OCI-LY1 (cell line): ENCODE measurements at regions not wholly inside any gene's neighbourhood (a gene's known extent, or its start where the extent isn't known, plus 50 kb on each side); places are given as distances from the start of the nearest gene placed in this dataset.

ENCODE experiments used
- EZH2 ChIP-seq: fragments of 200-600 bp; sonication (generic), shearing (Covaris generic); IDR thresholded peaks from 2 replicates; pipeline ENCODE4 v1.8.0; 2017; ENCODE audit warnings: borderline replicate concordance, mixed run types, mild to moderate bottlenecking, antibody characterized with exemption, low read length, moderate library complexity, mixed read lengths
- TF ChIP-seq, protein P1 (sequence below): fragments of 200-600 bp; sonication (generic), shearing (Covaris generic); IDR thresholded peaks from 2 replicates; pipeline ENCODE4 v1.5.1; 2017; ENCODE audit warnings: mild to moderate bottlenecking, antibody characterized with exemption, low read length, moderate library complexity, mixed read lengths

DNA sequence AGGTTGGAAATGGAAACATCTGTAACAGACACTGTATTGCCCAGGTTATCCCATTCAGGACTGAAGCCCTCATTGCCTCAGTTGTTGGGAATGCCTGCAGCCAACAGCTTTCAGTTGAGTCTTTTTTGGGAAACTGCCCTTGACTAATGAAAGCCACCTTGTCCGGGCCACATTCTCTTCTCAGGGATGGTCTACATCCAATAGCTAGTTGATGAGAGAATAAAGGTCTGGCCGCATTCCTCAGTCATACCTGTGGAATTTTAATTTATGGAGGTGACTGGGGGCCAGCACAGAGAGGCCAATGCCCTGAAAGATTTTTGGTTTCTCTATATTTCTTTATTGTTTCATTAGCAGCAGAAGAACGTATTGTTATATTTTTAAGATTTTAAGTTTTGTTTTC lies 147.6 kb upstream of the MSX1 start:
- TF ChIP-seq, protein P1, sequence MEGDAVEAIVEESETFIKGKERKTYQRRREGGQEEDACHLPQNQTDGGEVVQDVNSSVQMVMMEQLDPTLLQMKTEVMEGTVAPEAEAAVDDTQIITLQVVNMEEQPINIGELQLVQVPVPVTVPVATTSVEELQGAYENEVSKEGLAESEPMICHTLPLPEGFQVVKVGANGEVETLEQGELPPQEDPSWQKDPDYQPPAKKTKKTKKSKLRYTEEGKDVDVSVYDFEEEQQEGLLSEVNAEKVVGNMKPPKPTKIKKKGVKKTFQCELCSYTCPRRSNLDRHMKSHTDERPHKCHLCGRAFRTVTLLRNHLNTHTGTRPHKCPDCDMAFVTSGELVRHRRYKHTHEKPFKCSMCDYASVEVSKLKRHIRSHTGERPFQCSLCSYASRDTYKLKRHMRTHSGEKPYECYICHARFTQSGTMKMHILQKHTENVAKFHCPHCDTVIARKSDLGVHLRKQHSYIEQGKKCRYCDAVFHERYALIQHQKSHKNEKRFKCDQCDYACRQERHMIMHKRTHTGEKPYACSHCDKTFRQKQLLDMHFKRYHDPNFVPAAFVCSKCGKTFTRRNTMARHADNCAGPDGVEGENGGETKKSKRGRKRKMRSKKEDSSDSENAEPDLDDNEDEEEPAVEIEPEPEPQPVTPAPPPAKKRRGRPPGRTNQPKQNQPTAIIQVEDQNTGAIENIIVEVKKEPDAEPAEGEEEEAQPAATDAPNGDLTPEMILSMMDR: no peak
- no peak for TF ChIP-seq EZH2
